ENCODE measurements at regions not wholly inside any gene's neighbourhood (a gene's known extent, or its start where the extent isn't known, plus 50 kb on each side); places are given as distances from the start of the nearest gene placed in this dataset.

GRCh38 chr5:110903966-110904365, 165.2 kb downstream of the SLC25A46 start:
- TF ChIP-seq POLR2A (IDR thresholded peaks at IDR 0.05) (no peak), CTCF (IDR thresholded peaks at IDR 0.05) (no peak)
